ENCODE measurements at regions not wholly inside any gene's neighbourhood (a gene's known extent, or its start where the extent isn't known, plus 50 kb on each side); places are given as distances from the start of the nearest gene placed in this dataset.
"Not testable (repeated sequence)": the region's sequence is repeated elsewhere in the genome, so short reads cannot be mapped to it uniquely, and the experiment has no call there.

DNA sequence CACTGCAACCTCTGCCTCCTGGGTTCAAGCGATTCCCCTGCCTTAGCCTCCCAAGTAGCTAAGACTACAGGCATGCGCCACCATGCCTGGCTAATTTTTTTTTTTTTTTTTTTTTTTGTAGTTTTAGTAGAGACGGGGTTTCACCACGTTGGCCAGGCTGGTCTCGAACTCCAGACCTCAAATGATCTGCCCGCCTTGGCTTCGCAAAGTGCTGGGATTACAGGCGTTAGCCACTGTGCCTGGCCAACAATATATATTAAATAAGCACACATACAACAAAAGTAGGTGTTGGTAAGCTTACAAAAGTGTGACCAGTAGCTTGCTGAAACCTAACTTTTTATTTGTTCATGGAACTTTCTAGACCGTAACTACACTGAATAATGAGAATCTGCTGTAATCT lies 117.1 kb upstream of the SERF1B start:
- peak; percentile 57 for DNase-seq (ENCODE audit: low spot score)
- not testable (repeated sequence) for H3K4me3 ChIP-seq (ENCODE audit: severe bottlenecking)

DNA sequence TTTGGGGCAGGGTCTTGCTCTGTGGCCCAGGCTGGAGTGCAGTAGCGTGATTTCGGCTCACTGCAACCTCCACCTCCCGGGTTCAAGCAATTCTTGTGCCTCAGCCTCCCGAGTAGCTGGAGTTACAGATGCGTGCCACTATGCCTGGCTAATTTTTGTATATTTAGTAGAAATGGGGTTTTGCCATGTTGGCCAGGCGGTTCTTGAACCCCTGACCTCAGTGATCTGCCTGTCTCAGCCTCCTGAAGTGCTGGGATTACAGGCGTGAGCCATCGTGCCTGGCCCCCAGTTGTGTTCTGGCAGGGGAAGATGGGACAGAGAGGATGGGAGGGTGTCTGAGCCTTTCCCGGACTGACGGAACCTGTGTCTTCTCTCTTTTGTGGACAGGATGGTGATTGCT lies 111.3 kb upstream of the SERF1B start:
- H3K4me3 ChIP-seq (ENCODE audit: severe bottlenecking); ATAC-seq (ENCODE audit: low read depth): not testable (repeated sequence)

More for the DNA sequence above, 117.1 kb upstream of the SERF1B start:
- H3K27me3 ChIP-seq (ENCODE audit: insufficient read depth, poor library complexity, severe bottlenecking); H3K27ac ChIP-seq (ENCODE audit: poor library complexity, severe bottlenecking); H3K36me3 ChIP-seq (ENCODE audit: low read depth); H3K4me1 ChIP-seq (ENCODE audit: insufficient read depth, poor library complexity, severe bottlenecking); ATAC-seq (ENCODE audit: low read depth); H3K9me3 ChIP-seq (ENCODE audit: severe bottlenecking): not testable (repeated sequence)

More for the DNA sequence above, 111.3 kb upstream of the SERF1B start:
- peak; percentile 59 for DNase-seq (ENCODE audit: low spot score)
- not testable (repeated sequence) for H3K9me3 ChIP-seq (ENCODE audit: severe bottlenecking); H3K27ac ChIP-seq (ENCODE audit: poor library complexity, severe bottlenecking); H3K4me1 ChIP-seq (ENCODE audit: insufficient read depth, poor library complexity, severe bottlenecking); H3K36me3 ChIP-seq (ENCODE audit: low read depth); H3K27me3 ChIP-seq (ENCODE audit: insufficient read depth, poor library complexity, severe bottlenecking)
